ENCODE measurements at regions not wholly inside any gene's neighbourhood (a gene's known extent, or its start where the extent isn't known, plus 50 kb on each side); places are given as distances from the start of the nearest gene placed in this dataset.

DNA sequence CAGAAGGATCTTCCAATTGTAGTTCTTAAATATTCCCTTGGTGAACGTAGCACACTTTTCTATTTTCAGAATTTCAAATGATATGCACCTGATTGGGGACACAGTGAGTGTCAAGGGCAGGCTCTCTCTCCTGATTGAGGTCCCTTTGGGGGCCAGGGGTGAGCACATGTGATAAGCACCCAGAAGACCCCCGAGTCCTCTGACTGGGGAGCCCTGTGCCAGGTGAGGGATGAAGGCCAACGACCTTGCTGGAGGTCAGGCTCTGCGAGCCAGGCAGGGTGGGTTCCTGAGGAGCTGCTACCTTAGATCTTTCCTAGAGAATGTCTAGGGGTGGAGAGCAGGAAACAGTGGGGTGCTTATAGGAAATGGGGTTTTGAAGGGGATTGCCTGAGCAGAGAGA lies 1253.9 kb downstream of the BRD1 start:
- ATAC-seq, result no peak
- TF ChIP-seq OSR1 (CRISPR knock-in tag; IDR thresholded peaks at IDR 0.05), result no peak
- no peak for TF ChIP-seq ZNF565 (CRISPR knock-in tag; conservative IDR thresholded peaks at IDR 0.05; ENCODE audit: low read depth)
- no peak for TF ChIP-seq RARB (CRISPR knock-in tag; IDR thresholded peaks at IDR 0.05)
- no peak for TF ChIP-seq ISL1 (CRISPR knock-in tag; IDR thresholded peaks at IDR 0.05)
- TF ChIP-seq, protein P1, sequence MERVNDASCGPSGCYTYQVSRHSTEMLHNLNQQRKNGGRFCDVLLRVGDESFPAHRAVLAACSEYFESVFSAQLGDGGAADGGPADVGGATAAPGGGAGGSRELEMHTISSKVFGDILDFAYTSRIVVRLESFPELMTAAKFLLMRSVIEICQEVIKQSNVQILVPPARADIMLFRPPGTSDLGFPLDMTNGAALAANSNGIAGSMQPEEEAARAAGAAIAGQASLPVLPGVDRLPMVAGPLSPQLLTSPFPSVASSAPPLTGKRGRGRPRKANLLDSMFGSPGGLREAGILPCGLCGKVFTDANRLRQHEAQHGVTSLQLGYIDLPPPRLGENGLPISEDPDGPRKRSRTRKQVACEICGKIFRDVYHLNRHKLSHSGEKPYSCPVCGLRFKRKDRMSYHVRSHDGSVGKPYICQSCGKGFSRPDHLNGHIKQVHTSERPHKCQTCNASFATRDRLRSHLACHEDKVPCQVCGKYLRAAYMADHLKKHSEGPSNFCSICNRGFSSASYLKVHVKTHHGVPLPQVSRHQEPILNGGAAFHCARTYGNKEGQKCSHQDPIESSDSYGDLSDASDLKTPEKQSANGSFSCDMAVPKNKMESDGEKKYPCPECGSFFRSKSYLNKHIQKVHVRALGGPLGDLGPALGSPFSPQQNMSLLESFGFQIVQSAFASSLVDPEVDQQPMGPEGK (CRISPR knock-in tag; IDR thresholded peaks at IDR 0.05; ENCODE audit: borderline replicate concordance), result no peak
- TF ChIP-seq GLIS3 (CRISPR knock-in tag; IDR thresholded peaks at IDR 0.05), result no peak
- TF ChIP-seq ZNF8 (CRISPR knock-in tag; IDR thresholded peaks at IDR 0.05), result no peak
- TF ChIP-seq, protein P2, sequence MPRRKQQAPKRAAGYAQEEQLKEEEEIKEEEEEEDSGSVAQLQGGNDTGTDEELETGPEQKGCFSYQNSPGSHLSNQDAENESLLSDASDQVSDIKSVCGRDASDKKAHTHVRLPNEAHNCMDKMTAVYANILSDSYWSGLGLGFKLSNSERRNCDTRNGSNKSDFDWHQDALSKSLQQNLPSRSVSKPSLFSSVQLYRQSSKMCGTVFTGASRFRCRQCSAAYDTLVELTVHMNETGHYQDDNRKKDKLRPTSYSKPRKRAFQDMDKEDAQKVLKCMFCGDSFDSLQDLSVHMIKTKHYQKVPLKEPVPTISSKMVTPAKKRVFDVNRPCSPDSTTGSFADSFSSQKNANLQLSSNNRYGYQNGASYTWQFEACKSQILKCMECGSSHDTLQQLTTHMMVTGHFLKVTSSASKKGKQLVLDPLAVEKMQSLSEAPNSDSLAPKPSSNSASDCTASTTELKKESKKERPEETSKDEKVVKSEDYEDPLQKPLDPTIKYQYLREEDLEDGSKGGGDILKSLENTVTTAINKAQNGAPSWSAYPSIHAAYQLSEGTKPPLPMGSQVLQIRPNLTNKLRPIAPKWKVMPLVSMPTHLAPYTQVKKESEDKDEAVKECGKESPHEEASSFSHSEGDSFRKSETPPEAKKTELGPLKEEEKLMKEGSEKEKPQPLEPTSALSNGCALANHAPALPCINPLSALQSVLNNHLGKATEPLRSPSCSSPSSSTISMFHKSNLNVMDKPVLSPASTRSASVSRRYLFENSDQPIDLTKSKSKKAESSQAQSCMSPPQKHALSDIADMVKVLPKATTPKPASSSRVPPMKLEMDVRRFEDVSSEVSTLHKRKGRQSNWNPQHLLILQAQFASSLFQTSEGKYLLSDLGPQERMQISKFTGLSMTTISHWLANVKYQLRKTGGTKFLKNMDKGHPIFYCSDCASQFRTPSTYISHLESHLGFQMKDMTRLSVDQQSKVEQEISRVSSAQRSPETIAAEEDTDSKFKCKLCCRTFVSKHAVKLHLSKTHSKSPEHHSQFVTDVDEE (CRISPR knock-in tag; IDR thresholded peaks at IDR 0.05), result no peak
- no peak for TF ChIP-seq ZC3H10 (CRISPR knock-in tag; IDR thresholded peaks at IDR 0.05)
- TF ChIP-seq ZNF70 (CRISPR knock-in tag; IDR thresholded peaks at IDR 0.05), result no peak
- TF ChIP-seq ESRRG (CRISPR knock-in tag; IDR thresholded peaks at IDR 0.05), result no peak
- TF ChIP-seq, protein P3, sequence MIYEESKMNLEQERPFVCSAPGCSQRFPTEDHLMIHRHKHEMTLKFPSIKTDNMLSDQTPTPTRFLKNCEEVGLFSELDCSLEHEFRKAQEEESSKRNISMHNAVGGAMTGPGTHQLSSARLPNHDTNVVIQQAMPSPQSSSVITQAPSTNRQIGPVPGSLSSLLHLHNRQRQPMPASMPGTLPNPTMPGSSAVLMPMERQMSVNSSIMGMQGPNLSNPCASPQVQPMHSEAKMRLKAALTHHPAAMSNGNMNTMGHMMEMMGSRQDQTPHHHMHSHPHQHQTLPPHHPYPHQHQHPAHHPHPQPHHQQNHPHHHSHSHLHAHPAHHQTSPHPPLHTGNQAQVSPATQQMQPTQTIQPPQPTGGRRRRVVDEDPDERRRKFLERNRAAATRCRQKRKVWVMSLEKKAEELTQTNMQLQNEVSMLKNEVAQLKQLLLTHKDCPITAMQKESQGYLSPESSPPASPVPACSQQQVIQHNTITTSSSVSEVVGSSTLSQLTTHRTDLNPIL (CRISPR knock-in tag; IDR thresholded peaks at IDR 0.05; ENCODE audit: low read depth), result no peak
- TF ChIP-seq BACH2 (CRISPR knock-in tag; IDR thresholded peaks at IDR 0.05; ENCODE audit: borderline replicate concordance), result no peak
- TF ChIP-seq ARNTL (CRISPR knock-in tag; IDR thresholded peaks at IDR 0.05; ENCODE audit: borderline replicate concordance, low read depth), result no peak
- TF ChIP-seq, protein P4, sequence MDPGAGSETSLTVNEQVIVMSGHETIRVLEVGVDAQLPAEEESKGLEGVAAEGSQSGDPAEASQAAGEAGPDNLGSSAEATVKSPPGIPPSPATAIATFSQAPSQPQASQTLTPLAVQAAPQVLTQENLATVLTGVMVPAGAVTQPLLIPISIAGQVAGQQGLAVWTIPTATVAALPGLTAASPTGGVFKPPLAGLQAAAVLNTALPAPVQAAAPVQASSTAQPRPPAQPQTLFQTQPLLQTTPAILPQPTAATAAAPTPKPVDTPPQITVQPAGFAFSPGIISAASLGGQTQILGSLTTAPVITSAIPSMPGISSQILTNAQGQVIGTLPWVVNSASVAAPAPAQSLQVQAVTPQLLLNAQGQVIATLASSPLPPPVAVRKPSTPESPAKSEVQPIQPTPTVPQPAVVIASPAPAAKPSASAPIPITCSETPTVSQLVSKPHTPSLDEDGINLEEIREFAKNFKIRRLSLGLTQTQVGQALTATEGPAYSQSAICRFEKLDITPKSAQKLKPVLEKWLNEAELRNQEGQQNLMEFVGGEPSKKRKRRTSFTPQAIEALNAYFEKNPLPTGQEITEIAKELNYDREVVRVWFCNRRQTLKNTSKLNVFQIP (CRISPR knock-in tag; IDR thresholded peaks at IDR 0.05; ENCODE audit: borderline replicate concordance, low read depth), result no peak
- TF ChIP-seq, protein P5, sequence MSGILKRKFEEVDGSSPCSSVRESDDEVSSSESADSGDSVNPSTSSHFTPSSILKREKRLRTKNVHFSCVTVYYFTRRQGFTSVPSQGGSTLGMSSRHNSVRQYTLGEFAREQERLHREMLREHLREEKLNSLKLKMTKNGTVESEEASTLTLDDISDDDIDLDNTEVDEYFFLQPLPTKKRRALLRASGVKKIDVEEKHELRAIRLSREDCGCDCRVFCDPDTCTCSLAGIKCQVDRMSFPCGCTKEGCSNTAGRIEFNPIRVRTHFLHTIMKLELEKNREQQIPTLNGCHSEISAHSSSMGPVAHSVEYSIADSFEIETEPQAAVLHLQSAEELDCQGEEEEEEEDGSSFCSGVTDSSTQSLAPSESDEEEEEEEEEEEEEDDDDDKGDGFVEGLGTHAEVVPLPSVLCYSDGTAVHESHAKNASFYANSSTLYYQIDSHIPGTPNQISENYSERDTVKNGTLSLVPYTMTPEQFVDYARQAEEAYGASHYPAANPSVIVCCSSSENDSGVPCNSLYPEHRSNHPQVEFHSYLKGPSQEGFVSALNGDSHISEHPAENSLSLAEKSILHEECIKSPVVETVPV (CRISPR knock-in tag; IDR thresholded peaks at IDR 0.05), result no peak

DNA sequence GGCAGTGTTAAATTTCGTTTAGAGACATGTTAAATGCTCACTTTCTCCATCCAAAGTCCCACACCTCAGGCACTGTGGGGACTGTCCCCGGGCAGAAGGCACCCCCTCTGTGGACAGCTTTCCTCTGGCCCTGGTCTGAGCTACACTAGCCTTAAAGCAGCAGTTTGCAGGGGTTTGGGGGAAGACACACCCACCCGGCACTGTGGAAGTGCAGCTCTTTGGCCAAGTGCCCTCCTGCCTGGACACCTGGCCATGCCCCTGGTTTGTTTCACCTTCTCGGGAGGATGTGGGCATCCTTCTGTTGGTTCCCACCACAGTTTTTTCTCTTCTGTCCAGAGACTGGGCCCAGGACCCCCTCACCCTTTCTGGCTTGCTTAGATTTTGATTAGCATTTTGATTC lies 1254.7 kb downstream of the BRD1 start:
- ATAC-seq, result no peak
- TF ChIP-seq ZFP30 (CRISPR knock-in tag; IDR thresholded peaks at IDR 0.05), result no peak
- TF ChIP-seq, protein P5 (CRISPR knock-in tag; IDR thresholded peaks at IDR 0.05), result no peak
- TF ChIP-seq ZNF565 (CRISPR knock-in tag; conservative IDR thresholded peaks at IDR 0.05; ENCODE audit: low read depth), result no peak
- TF ChIP-seq TCF4 (CRISPR knock-in tag; IDR thresholded peaks at IDR 0.05; ENCODE audit: borderline replicate concordance), result no peak
- no peak for TF ChIP-seq PPARA (CRISPR knock-in tag; IDR thresholded peaks at IDR 0.05; ENCODE audit: borderline replicate concordance)
- no peak for TF ChIP-seq BACH2 (CRISPR knock-in tag; IDR thresholded peaks at IDR 0.05; ENCODE audit: borderline replicate concordance)
- no peak for TF ChIP-seq ZFP3 (CRISPR knock-in tag; IDR thresholded peaks at IDR 0.05)
- TF ChIP-seq GLIS3 (CRISPR knock-in tag; IDR thresholded peaks at IDR 0.05), result no peak
- TF ChIP-seq ISL1 (CRISPR knock-in tag; IDR thresholded peaks at IDR 0.05), result no peak
- no peak for TF ChIP-seq RARB (CRISPR knock-in tag; IDR thresholded peaks at IDR 0.05)
- TF ChIP-seq ARNTL (CRISPR knock-in tag; IDR thresholded peaks at IDR 0.05; ENCODE audit: borderline replicate concordance, low read depth), result no peak
- TF ChIP-seq, protein P1 (CRISPR knock-in tag; IDR thresholded peaks at IDR 0.05; ENCODE audit: borderline replicate concordance), result no peak
- TF ChIP-seq, protein P2 (CRISPR knock-in tag; IDR thresholded peaks at IDR 0.05), result no peak
- TF ChIP-seq ZNF70 (CRISPR knock-in tag; IDR thresholded peaks at IDR 0.05), result no peak
- TF ChIP-seq SNAI2 (CRISPR knock-in tag; IDR thresholded peaks at IDR 0.05), result no peak
- no peak for TF ChIP-seq ZC3H10 (CRISPR knock-in tag; IDR thresholded peaks at IDR 0.05)
- no peak for TF ChIP-seq CSDC2 (CRISPR knock-in tag; IDR thresholded peaks at IDR 0.05)
- TF ChIP-seq ZNF8 (CRISPR knock-in tag; IDR thresholded peaks at IDR 0.05), result no peak
- no peak for TF ChIP-seq TOX (CRISPR knock-in tag; IDR thresholded peaks at IDR 0.05; ENCODE audit: borderline replicate concordance)

Data from SK-N-SH treated with all-trans-retinoic acid at 6 μM for 48 hours (cell line).